ENCODE measurements at regions not wholly inside any gene's neighbourhood (a gene's known extent, or its start where the extent isn't known, plus 50 kb on each side); places are given as distances from the start of the nearest gene placed in this dataset.

DNA sequence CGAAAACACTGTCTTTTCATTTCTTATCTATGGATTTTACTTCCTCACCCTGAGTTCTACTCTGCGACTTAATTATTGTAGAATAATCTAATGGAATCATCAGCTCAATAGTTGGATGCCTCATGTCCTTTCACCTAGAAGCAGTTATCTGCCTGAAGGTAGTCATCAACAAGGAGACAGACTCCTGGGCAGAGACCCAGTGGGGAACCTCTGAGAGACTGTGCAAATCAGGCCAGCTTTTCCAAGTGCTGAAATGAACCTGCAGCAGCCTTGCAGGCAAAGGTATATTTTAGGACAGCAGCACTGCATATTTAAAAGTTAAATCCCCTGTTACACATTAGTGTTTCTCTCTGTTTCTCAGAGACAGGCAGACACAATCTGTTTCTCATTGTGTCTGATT is 99.7 kb upstream of the STMND1 start:
- TF ChIP-seq, protein P1, sequence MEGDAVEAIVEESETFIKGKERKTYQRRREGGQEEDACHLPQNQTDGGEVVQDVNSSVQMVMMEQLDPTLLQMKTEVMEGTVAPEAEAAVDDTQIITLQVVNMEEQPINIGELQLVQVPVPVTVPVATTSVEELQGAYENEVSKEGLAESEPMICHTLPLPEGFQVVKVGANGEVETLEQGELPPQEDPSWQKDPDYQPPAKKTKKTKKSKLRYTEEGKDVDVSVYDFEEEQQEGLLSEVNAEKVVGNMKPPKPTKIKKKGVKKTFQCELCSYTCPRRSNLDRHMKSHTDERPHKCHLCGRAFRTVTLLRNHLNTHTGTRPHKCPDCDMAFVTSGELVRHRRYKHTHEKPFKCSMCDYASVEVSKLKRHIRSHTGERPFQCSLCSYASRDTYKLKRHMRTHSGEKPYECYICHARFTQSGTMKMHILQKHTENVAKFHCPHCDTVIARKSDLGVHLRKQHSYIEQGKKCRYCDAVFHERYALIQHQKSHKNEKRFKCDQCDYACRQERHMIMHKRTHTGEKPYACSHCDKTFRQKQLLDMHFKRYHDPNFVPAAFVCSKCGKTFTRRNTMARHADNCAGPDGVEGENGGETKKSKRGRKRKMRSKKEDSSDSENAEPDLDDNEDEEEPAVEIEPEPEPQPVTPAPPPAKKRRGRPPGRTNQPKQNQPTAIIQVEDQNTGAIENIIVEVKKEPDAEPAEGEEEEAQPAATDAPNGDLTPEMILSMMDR (IDR thresholded peaks at IDR 0.05) = no peak
- no peak overlapping the region for H3K4me3 ChIP-seq
- no peak overlapping the region for H3K27ac ChIP-seq
- no peaks in the 10 kb centered on the region for H3K36me3 ChIP-seq
- intact Hi-C loops (cut with DNase I) = no loop called here
- DNase-seq (no peak), ATAC-seq (no peak)
- no peaks in the 10 kb centered on the region for H3K27me3 ChIP-seq (ENCODE audit: low read depth)
- peaks cover 10% of the 10 kb centered on the region for H3K4me1 ChIP-seq
- H3K9me3 ChIP-seq = no peaks in the 10 kb centered on the region

DNA sequence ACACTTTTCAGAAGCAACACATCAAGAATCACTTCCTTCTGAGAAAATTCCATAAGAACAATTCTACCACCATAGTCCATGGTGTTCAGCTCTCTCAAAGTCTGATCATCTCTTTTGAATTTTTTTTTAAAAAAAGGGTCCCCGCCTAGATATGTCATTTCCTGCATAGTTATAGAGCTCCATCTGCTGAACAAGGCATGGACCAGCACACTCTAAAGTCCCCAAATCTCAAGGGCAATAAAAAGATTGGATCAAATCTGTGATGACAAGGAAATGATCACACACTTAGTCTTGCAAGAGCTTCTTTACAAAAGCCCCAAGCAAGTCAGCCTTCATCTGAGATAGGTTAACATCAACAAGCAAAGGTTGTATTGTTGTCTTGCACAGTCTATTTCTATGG is 100.7 kb upstream of the STMND1 start:
- intact Hi-C loops (cut with DNase I) = no loop called here
- no peaks in the 10 kb centered on the region for H3K27me3 ChIP-seq (ENCODE audit: low read depth)
- DNase-seq (no peak), ATAC-seq (no peak)
- H3K27ac ChIP-seq = no peak overlapping the region
- H3K4me3 ChIP-seq = no peak overlapping the region
- H3K9me3 ChIP-seq = no peaks in the 10 kb centered on the region
- no peaks in the 10 kb centered on the region for H3K36me3 ChIP-seq
- H3K4me1 ChIP-seq = peaks cover 10% of the 10 kb centered on the region
- TF ChIP-seq, protein P1 (IDR thresholded peaks at IDR 0.05) = peak; percentile 11

DNA sequence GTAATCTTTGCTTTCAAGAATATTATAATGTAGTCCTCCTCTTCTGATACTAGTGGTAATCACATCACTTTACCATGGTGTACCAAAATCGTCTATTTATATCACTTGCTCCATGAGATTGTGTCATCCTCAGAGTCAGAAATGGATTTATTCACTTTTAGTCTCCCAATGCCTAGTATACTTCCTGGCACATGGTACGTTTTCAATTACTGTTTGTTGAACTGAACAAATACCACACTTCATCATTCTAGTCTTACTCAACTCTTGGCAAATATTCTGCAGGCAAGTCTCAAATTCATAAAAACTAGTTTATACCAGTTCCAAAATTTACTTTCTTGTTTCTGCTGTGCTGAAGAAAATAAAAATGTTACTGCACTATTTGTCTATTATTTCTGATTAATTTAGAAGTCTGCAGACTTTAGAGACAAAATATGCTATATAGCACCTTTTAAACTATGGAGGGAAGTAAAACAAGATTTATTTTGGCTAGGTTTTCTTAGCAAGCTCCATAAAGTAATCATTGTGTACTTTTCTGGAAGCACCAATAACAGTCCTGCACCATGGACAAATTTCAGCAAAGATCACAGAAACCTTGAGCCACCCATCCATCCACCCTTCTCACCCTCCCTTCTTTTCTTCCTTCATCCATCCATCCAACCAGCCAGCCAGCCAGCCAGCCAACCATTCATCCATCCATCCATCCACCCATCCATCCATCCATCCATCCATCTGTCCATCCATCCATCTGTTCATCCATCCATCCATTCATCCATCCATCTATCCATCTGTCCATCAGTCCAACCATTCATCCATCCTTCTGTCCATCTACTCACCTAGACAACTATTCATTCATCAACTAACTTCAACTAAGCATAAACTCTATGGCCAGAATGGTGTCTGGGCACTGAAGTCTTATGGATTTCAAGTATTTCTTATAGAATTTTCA is 102.1 kb upstream of the STMND1 start:
- TF ChIP-seq, protein P1 (IDR thresholded peaks at IDR 0.05) = no peak
- DNase-seq (no peak), ATAC-seq (peak; percentile 77 to 91)
- Histone ChIP-seq H3K27me3 (ENCODE audit: low read depth) (no peaks in the 10 kb centered on the region), H3K9me3 (no peaks in the 10 kb centered on the region), H3K4me3 (no peak overlapping the region), H3K4me1 (peaks cover 10% of the 10 kb centered on the region), H3K36me3 (no peaks in the 10 kb centered on the region), H3K27ac (no peak overlapping the region)
- intact Hi-C loops (cut with DNase I) = no loop called here

DNA sequence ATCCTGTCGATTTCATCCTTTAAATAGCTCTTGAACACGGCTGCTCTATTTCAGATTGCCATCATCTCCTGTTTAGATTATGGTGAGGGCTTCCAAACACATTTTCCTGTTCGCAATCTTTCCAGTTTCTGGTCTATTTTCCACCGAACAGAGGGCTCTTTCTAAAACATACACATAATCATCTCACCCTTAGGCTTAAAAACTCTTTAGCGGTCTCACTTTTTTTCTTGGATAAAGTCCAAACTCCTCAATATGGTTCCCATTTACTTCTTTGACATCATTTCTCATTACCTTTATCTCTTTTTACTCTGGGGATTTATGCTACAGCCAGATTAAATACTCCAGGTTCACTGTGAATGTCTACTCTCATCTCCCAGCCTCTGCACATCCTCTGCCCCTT is 103.4 kb upstream of the STMND1 start:
- ATAC-seq (no peak), DNase-seq (no peak)
- Histone ChIP-seq H3K9me3 (no peaks in the 10 kb centered on the region), H3K36me3 (no peaks in the 10 kb centered on the region), H3K4me1 (peaks cover 10% of the 10 kb centered on the region), H3K4me3 (no peak overlapping the region), H3K27ac (no peak overlapping the region), H3K27me3 (ENCODE audit: low read depth) (no peaks in the 10 kb centered on the region)
- intact Hi-C loops (cut with DNase I) = no loop called here
- TF ChIP-seq, protein P1 (IDR thresholded peaks at IDR 0.05) = no peak

DNA sequence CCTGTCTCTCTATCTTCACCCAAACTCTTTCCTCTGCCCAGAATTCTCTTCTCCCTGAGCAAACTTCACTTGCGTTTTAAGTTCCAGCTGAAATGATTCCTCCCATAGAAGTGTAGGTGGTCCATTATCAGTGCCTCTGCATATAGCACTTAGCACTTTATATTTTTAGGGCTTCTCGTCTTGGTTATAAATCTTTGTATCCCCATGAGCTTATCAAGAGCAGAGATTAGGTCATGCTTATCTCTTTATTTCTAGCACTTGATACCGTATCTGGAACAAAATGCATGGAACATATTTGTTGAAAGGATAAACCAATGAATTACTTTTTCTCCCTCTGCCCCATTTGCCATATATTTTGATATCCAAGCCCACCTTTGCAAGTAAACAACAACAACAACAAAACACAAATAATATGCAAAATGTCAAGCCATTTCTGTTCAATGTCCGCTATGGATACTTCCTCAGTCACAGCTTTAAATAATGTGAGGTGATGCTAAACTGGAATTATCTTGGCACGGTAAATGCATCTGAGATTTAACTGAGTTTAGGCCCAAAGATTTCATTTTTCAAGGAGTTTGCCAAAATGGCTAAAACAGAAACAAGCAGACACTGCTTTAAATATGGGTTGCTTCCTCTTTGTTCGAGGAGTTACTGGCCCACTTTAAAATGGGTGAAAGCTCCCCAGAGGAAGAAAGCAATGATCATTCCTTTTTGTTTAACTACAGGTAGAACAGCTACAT is 106.2 kb upstream of the STMND1 start:
- Histone ChIP-seq H3K36me3 (no peaks in the 10 kb centered on the region), H3K4me1 (peaks cover 6% of the 10 kb centered on the region), H3K9me3 (no peaks in the 10 kb centered on the region), H3K4me3 (no peak overlapping the region), H3K27me3 (ENCODE audit: low read depth) (no peaks in the 10 kb centered on the region), H3K27ac (no peak overlapping the region)
- TF ChIP-seq, protein P1 (IDR thresholded peaks at IDR 0.05) = no peak
- ATAC-seq = no peak
- no peak for DNase-seq
- intact Hi-C loops (cut with DNase I) = no loop called here

Measured in lower lobe of right lung (tissue), 2 donors.